ENCODE measurements at regions not wholly inside any gene's neighbourhood (a gene's known extent, or its start where the extent isn't known, plus 50 kb on each side); places are given as distances from the start of the nearest gene placed in this dataset.
"Not testable (repeated sequence)": the region's sequence is repeated elsewhere in the genome, so short reads cannot be mapped to it uniquely, and the experiment has no call there.

GRCh38 chr1:64348270-64348960 lies 121.5 kb upstream of the CACHD1 start:
- Histone ChIP-seq H3K36me3 (replicated peaks; ENCODE audit: low read depth, low read length) (no peaks in the 10 kb centered on the region), H4K20me1 (ENCODE audit: insufficient read depth, low read length) (no peaks in the 10 kb centered on the region), H3K27ac (ENCODE audit: low read length) (no peak overlapping the region), H3K4me1 (ENCODE audit: low read length) (no peaks in the 10 kb centered on the region), H3K9ac (ENCODE audit: low read length) (no peak overlapping the region), H2AFZ (ENCODE audit: low read depth, low read length) (no peak overlapping the region), H3K4me2 (ENCODE audit: low read length) (no peak overlapping the region), H3K9me3 (ENCODE audit: insufficient read depth, low read length) (no peaks in the 10 kb centered on the region), H3K79me2 (ENCODE audit: low read length) (no peaks in the 10 kb centered on the region), H3K4me3 (ENCODE audit: low read length) (no peak overlapping the region), H3K27me3 (ENCODE audit: low read depth, low read length) (no peaks in the 10 kb centered on the region)
- TF ChIP-seq CTCF (IDR thresholded peaks at IDR 0.05; ENCODE audit: low read depth, low read length) (no peak), EZH2phosphoT487 (IDR thresholded peaks at IDR 0.05; ENCODE audit: low read depth) (no peak)

- no peak overlapping the region for H3K4me3 ChIP-seq (ENCODE audit: low read length)
- no peak overlapping the region for H3K9ac ChIP-seq (ENCODE audit: low read length)
- H3K27ac ChIP-seq (ENCODE audit: low read length) = no peak overlapping the region
- no peaks in the 10 kb centered on the region for H3K9me3 ChIP-seq (ENCODE audit: insufficient read depth, low read length)
- H4K20me1 ChIP-seq (ENCODE audit: insufficient read depth, low read length) = no peaks in the 10 kb centered on the region
- no peak overlapping the region for H3K4me2 ChIP-seq (ENCODE audit: low read length)
- no peaks in the 10 kb centered on the region for H3K27me3 ChIP-seq (ENCODE audit: low read depth, low read length)
- H2AFZ ChIP-seq (ENCODE audit: low read depth, low read length) = no peak overlapping the region
- TF ChIP-seq EZH2phosphoT487 (IDR thresholded peaks at IDR 0.05; ENCODE audit: low read depth) (no peak), CTCF (IDR thresholded peaks at IDR 0.05; ENCODE audit: low read depth, low read length) (no peak)
- H3K36me3 ChIP-seq (replicated peaks; ENCODE audit: low read depth, low read length) = no peaks in the 10 kb centered on the region
- H3K79me2 ChIP-seq (ENCODE audit: low read length) = no peaks in the 10 kb centered on the region
- no peaks in the 10 kb centered on the region for H3K4me1 ChIP-seq (ENCODE audit: low read length)
Observed at GRCh38 chr1:64348961-64349648, 120.8 kb upstream of the CACHD1 start.

GRCh38 chr1:64355534-64355933 lies 114.4 kb upstream of the CACHD1 start:
- not testable (repeated sequence) for H3K27ac ChIP-seq (ENCODE audit: low read length); H4K20me1 ChIP-seq (ENCODE audit: insufficient read depth, low read length); H3K79me2 ChIP-seq (ENCODE audit: low read length); H3K36me3 ChIP-seq (replicated peaks; ENCODE audit: low read depth, low read length); H3K27me3 ChIP-seq (ENCODE audit: low read depth, low read length); H3K4me2 ChIP-seq (ENCODE audit: low read length); H3K9ac ChIP-seq (ENCODE audit: low read length); H2AFZ ChIP-seq (ENCODE audit: low read depth, low read length); H3K4me1 ChIP-seq (ENCODE audit: low read length); H3K4me3 ChIP-seq (ENCODE audit: low read length); H3K9me3 ChIP-seq (ENCODE audit: insufficient read depth, low read length)

GRCh38 chr1:64356636-64357256 lies 113.2 kb upstream of the CACHD1 start:
- no peak overlapping the region for H3K9ac ChIP-seq (ENCODE audit: low read length)
- H3K27ac ChIP-seq (ENCODE audit: low read length) = no peak overlapping the region
- H3K79me2 ChIP-seq (ENCODE audit: low read length) = no peaks in the 10 kb centered on the region
- H2AFZ ChIP-seq (ENCODE audit: low read depth, low read length) = no peak overlapping the region
- no peaks in the 10 kb centered on the region for H3K36me3 ChIP-seq (replicated peaks; ENCODE audit: low read depth, low read length)
- H3K9me3 ChIP-seq (ENCODE audit: insufficient read depth, low read length) = no peaks in the 10 kb centered on the region
- no peaks in the 10 kb centered on the region for H3K4me1 ChIP-seq (ENCODE audit: low read length)
- H3K4me3 ChIP-seq (ENCODE audit: low read length) = no peak overlapping the region
- TF ChIP-seq EZH2phosphoT487 (IDR thresholded peaks at IDR 0.05; ENCODE audit: low read depth) (no peak), CTCF (IDR thresholded peaks at IDR 0.05; ENCODE audit: low read depth, low read length) (no peak)
- H4K20me1 ChIP-seq (ENCODE audit: insufficient read depth, low read length) = no peaks in the 10 kb centered on the region
- H3K4me2 ChIP-seq (ENCODE audit: low read length) = no peak overlapping the region
- no peaks in the 10 kb centered on the region for H3K27me3 ChIP-seq (ENCODE audit: low read depth, low read length)

Data from OCI-LY3 (cell line).